ENCODE measurements at regions not wholly inside any gene's neighbourhood (a gene's known extent, or its start where the extent isn't known, plus 50 kb on each side); places are given as distances from the start of the nearest gene placed in this dataset.

GRCh38 chr12:127980585-127980984, 286.4 kb upstream of the TMEM132C start:
- TF ChIP-seq CTCF (IDR thresholded peaks at IDR 0.05) (no peak), ZFX (IDR thresholded peaks at IDR 0.05; ENCODE audit: borderline replicate concordance) (no peak)
